ENCODE measurements at regions not wholly inside any gene's neighbourhood (a gene's known extent, or its start where the extent isn't known, plus 50 kb on each side); places are given as distances from the start of the nearest gene placed in this dataset.

DNA sequence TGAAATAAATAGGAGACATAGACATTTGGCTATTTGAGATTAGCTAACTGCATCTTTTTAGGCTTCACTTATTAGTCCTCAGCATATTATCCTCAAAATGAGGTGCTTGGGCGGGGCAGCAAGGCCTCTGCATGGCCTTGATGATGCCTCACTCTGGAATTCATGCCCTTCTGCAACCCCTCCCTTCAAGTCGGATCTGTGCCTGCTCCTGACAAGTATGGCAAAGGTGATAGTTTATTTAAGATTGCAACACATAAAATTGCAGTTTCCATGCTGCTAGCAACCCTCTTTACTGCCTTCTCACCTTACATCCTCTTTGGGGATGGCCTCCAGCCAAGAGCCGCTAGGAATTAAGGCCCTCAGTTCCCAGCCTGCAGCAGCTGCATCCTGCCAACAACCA, 241.3 kb upstream of the ADARB2 start:
- TF ChIP-seq, protein P1, sequence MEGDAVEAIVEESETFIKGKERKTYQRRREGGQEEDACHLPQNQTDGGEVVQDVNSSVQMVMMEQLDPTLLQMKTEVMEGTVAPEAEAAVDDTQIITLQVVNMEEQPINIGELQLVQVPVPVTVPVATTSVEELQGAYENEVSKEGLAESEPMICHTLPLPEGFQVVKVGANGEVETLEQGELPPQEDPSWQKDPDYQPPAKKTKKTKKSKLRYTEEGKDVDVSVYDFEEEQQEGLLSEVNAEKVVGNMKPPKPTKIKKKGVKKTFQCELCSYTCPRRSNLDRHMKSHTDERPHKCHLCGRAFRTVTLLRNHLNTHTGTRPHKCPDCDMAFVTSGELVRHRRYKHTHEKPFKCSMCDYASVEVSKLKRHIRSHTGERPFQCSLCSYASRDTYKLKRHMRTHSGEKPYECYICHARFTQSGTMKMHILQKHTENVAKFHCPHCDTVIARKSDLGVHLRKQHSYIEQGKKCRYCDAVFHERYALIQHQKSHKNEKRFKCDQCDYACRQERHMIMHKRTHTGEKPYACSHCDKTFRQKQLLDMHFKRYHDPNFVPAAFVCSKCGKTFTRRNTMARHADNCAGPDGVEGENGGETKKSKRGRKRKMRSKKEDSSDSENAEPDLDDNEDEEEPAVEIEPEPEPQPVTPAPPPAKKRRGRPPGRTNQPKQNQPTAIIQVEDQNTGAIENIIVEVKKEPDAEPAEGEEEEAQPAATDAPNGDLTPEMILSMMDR (conservative IDR thresholded peaks at IDR 0.05; ENCODE audit: low read length) = no peak
- TF ChIP-seq EZH2phosphoT487 (IDR thresholded peaks at IDR 0.05; ENCODE audit: borderline replicate concordance, low read depth, low read length) = no peak
